ENCODE measurements at regions not wholly inside any gene's neighbourhood (a gene's known extent, or its start where the extent isn't known, plus 50 kb on each side); places are given as distances from the start of the nearest gene placed in this dataset.
"Not testable (repeated sequence)": the region's sequence is repeated elsewhere in the genome, so short reads cannot be mapped to it uniquely, and the experiment has no call there.

DNA sequence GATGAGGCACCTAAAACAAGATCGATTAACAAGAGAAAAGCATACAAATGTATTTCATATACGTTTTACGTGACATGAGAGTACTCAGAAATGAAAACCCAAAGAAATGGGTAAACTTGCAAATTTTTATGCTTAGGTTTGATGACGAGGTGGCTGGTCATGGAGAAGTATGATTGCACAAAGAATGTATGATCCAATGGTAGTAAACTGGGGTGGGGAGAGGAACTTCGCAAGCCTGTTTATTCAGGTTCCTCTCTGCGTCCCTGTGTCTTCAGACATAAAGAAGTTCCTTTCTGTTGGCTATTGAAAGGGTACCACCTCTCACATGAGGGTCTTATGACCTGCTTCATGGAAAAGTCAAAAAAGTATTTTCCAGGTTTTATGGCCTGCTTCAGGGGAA is 309.2 kb downstream of the BCOR start:
- no peak overlapping the region for H3K27ac ChIP-seq
- TF ChIP-seq, protein P1, sequence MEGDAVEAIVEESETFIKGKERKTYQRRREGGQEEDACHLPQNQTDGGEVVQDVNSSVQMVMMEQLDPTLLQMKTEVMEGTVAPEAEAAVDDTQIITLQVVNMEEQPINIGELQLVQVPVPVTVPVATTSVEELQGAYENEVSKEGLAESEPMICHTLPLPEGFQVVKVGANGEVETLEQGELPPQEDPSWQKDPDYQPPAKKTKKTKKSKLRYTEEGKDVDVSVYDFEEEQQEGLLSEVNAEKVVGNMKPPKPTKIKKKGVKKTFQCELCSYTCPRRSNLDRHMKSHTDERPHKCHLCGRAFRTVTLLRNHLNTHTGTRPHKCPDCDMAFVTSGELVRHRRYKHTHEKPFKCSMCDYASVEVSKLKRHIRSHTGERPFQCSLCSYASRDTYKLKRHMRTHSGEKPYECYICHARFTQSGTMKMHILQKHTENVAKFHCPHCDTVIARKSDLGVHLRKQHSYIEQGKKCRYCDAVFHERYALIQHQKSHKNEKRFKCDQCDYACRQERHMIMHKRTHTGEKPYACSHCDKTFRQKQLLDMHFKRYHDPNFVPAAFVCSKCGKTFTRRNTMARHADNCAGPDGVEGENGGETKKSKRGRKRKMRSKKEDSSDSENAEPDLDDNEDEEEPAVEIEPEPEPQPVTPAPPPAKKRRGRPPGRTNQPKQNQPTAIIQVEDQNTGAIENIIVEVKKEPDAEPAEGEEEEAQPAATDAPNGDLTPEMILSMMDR (IDR thresholded peaks at IDR 0.05), result no peak
- H3K4me3 ChIP-seq, result no peak overlapping the region
- DNase-seq (ENCODE audit: low spot score), result no peak

DNA sequence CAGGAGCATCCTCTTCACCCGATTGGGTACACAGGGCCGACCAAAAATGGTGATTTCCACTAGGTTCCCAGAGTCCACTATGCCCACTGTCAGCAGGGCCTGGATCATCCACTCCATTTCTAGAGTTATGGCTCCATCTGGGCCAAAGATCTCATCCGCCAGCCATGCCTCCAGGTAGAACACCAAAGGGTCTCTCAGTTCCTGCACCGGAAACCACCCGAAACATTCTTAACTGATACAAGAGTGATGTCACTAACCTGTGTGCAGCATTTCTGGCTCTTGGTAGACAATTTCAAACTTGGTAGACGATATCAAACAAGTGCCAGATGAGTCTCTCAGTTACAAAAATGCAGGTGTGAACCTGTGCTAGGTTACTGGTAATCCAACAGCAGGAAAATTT is 306.1 kb downstream of the BCOR start:
- Histone ChIP-seq H3K27ac (no peak overlapping the region), H3K4me3 (no peak overlapping the region)
- DNase-seq (ENCODE audit: low spot score), result no peak
- TF ChIP-seq, protein P1 (IDR thresholded peaks at IDR 0.05), result no peak

DNA sequence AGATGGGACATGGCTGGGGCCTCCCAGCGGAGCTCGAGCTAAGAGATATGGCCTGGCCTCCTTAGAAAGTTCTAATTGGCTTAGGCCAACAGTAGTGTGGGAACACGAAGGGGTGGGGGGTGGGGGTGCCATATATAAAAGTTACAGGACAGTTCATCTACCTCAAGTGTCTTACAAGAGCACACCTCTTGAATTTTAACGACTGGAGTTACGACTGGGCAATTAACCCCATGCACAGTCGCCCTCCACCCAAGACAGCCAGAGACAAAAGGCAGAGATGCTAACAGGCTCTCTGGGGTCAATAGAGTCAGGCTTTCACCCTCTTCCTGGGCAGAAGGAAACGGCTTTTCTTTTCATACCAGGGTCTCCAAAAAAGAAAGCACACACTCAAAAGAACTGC is 302.2 kb downstream of the BCOR start:
- Histone ChIP-seq H3K27ac (no peak overlapping the region), H3K4me3 (no peak overlapping the region)
- TF ChIP-seq, protein P1 (IDR thresholded peaks at IDR 0.05), result no peak
- DNase-seq (ENCODE audit: low spot score), result no peak

DNA sequence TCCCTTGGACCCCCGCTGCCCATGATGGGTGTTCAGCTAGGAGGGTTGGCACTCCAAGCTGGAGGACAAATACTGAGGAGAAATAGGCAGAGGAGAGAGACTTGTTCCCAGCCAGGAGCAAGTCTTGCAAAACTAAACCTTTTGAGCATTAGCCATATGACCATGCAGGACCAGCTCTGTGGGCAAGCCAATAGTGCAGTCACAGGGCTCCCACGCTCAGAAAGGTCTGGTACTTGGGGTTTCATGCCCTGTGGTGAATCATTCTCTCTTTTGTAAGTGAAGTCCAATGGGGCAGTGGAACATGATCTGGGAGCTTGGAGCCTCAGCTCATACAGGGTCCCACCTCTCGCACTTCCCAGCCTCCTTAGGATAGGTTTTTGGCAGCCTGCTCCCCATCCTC is 300.9 kb downstream of the BCOR start:
- no peak overlapping the region for H3K27ac ChIP-seq
- no peak overlapping the region for H3K4me3 ChIP-seq
- TF ChIP-seq, protein P1 (IDR thresholded peaks at IDR 0.05), result no peak
- no peak for DNase-seq (ENCODE audit: low spot score)

DNA sequence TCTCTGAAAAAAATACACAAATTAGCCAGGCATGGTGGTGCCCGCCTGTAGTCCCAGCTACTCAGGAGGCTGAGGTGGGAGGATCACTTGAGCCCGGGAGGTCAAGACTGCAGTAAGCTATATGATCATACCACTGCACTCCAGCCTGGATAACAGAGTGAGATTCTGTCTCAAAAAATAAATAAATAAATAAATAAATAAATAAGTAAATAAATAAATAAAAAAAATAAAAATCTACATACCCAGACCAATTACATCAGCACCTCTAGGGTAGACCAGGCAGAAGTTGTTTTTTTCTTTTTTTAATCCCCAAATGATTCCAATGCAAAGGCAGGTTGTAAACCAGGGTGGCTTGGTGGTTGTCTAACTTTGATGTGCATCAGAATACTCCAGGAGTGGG is 299.3 kb downstream of the BCOR start:
- H3K27ac ChIP-seq; DNase-seq (ENCODE audit: low spot score); H3K4me3 ChIP-seq: not testable (repeated sequence)

DNA sequence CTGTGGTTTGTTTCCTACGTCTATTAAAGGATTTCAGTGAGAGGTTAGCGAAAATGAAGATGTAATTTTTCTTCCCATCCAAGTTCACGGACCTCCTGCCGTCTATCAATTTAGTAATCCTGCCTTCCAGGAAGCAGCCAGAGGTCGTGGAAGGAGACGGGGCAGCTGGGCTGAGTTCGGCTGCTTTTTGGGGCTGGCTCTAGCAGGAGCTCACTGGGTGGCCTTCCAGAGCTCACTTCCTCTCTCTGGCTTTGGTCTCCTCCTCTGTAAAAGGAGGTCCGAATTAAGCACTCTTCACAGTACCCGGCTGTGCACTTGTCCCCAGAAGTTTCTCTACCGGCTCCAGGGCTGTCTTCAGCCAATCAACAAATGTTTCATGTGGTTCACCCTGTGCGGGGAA is 295.4 kb downstream of the BCOR start:
- TF ChIP-seq, protein P1 (IDR thresholded peaks at IDR 0.05), result no peak
- Histone ChIP-seq H3K4me3 (no peak overlapping the region), H3K27ac (no peak overlapping the region)
- DNase-seq (ENCODE audit: low spot score), result no peak

DNA sequence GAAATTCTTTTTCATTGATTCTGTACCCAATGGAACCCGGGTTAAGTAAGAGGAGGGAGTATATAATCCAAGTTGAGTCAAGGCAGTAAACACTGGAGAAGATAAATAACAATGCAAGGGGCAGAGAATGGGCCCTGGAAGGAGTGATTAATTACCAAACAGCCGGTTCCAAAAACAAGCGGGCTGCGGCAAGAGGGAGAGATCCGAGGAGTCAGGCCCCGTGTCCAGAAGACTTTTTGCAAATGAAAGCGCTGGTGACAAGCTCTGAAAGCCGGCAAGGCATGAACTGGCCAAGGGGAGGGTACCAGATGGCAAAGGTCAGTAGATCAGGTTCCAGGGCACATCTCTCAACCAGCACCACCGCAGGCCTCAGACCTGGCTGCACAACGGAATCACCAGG is 294.9 kb downstream of the BCOR start:
- DNase-seq (ENCODE audit: low spot score), result no peak
- Histone ChIP-seq H3K4me3 (no peak overlapping the region), H3K27ac (no peak overlapping the region)
- TF ChIP-seq, protein P1 (IDR thresholded peaks at IDR 0.05), result no peak

DNA sequence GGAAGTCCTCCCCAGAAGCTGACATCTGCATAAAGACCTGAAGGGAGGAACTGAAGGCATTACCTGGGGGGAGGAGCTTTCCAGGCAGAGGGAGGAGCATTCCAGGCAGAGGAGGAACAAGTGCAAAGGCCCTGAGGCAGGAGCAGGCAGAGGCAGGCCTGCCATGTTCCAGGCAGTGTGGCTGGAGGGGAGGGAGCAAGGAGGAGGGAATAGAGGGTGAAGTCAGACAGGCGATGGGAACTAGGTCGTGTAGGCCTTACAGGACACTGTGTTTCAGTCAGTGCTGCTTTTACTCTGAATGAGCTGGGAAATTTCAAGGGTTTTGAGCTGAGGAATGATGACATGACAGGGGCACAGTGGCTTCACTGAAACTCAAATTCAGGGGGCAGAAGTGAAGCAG is 292.7 kb downstream of the BCOR start:
- Histone ChIP-seq H3K27ac (no peak overlapping the region), H3K4me3 (no peak overlapping the region)
- no peak for DNase-seq (ENCODE audit: low spot score)
- TF ChIP-seq, protein P1 (IDR thresholded peaks at IDR 0.05), result no peak

All from coronary artery (tissue), 2 donors.